NT2/D1 (cell line): ENCODE measurements at regions not wholly inside any gene's neighbourhood (a gene's known extent, or its start where the extent isn't known, plus 50 kb on each side); places are given as distances from the start of the nearest gene placed in this dataset.

Experiments
- YY1 ChIP-seq: IDR thresholded peaks from 2 replicates; pipeline ENCODE4 v1.6.1; 2011; ENCODE audit not compliant: insufficient read length, insufficient read depth
- ZNF274 ChIP-seq: IDR thresholded peaks from 2 replicates; pipeline ENCODE4 v1.6.1; 2011; ENCODE audit warnings: mild to moderate bottlenecking, low read depth, low read length

DNA sequence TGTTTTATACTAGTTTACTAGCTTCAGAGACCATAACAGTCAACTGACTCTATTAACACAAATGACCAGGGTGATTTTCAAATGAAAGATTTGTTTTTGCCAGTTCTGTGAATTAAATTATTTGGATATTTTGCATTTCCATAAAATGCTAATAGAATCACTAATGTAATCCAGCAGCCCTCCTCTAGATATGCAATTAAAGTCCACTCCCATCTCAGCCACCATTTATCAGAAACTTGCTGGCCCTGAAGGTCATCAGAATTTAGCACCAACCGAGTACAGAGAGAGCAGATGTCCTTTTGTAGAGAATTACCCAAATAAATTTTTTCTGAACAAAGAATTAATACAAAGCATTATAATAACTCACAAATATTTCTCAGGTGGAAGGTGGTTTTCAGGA lies 531.1 kb upstream of the SLIT2 start:
- no peak for TF ChIP-seq ZNF274
- TF ChIP-seq YY1 = no peak
